Colonic mucosa (tissue), 4 donors: ENCODE measurements at regions not wholly inside any gene's neighbourhood (a gene's known extent, or its start where the extent isn't known, plus 50 kb on each side); places are given as distances from the start of the nearest gene placed in this dataset.

Experiments used
- DNase-seq: peaks from one replicate; pipeline ENCODE4 v3.0.0-alpha.2; 2020
- H3K27ac ChIP-seq: fragments of 200-600 bp; one replicate; pipeline ENCODE4 v1.8.0; 2021
- H3K27me3 ChIP-seq: fragments of 200-600 bp; one replicate; pipeline ENCODE4 v1.8.0; 2021
- H3K36me3 ChIP-seq: fragments of 200-600 bp; one replicate; pipeline ENCODE4 v1.8.0; 2021
- H3K4me1 ChIP-seq: fragments of 200-600 bp; one replicate; pipeline ENCODE4 v1.8.0; 2021; ENCODE audit warnings: mild to moderate bottlenecking
- H3K4me3 ChIP-seq: fragments of 200-600 bp; one replicate; pipeline ENCODE4 v1.8.0; 2021
- H3K9ac ChIP-seq, 2 donors: one replicate each; pipeline ENCODE4 v1.7.0; 2013; ENCODE audit warnings: control low read depth in 2 of 2, low read depth in 2 of 2, low read length in 2 of 2
- H3K9me3 ChIP-seq: fragments of 200-600 bp; one replicate; pipeline ENCODE4 v1.8.0; 2021
- intact Hi-C: fragments of 100-400 bp; cut with DNase I; formaldehyde crosslinking; loops from one replicate; pipeline ENCODE4 v1.14.1; 2022
- TF ChIP-seq, protein P1 (sequence below): fragments of 200-600 bp; IDR thresholded peaks from one replicate; pipeline ENCODE4 v1.8.0; 2022; ENCODE audit warnings: antibody characterized with exemption, mild to moderate bottlenecking
- donor health status: healthy.
- donor health status: DM: no; HTN: no; CAD: no.
- donor health status: DM: no; HTN: no; CAD: no.

- intact Hi-C loops, result no loop called here
- no peak for DNase-seq
These were observed 91.2 kb upstream of the TSHZ2 start for GRCh38 chr20:52880997-52881396.

GRCh38 chr20:52880259-52880658, 91.9 kb upstream of the TSHZ2 start:
- Histone ChIP-seq H3K9ac (no peak overlapping the region), H3K27me3 (no peaks in the 10 kb centered on the region), H3K4me1 (no peaks in the 10 kb centered on the region), H3K4me3 (no peak overlapping the region), H3K36me3 (no peaks in the 10 kb centered on the region), H3K9me3 (no peaks in the 10 kb centered on the region), H3K27ac (no peak overlapping the region)
- TF ChIP-seq, protein P1, sequence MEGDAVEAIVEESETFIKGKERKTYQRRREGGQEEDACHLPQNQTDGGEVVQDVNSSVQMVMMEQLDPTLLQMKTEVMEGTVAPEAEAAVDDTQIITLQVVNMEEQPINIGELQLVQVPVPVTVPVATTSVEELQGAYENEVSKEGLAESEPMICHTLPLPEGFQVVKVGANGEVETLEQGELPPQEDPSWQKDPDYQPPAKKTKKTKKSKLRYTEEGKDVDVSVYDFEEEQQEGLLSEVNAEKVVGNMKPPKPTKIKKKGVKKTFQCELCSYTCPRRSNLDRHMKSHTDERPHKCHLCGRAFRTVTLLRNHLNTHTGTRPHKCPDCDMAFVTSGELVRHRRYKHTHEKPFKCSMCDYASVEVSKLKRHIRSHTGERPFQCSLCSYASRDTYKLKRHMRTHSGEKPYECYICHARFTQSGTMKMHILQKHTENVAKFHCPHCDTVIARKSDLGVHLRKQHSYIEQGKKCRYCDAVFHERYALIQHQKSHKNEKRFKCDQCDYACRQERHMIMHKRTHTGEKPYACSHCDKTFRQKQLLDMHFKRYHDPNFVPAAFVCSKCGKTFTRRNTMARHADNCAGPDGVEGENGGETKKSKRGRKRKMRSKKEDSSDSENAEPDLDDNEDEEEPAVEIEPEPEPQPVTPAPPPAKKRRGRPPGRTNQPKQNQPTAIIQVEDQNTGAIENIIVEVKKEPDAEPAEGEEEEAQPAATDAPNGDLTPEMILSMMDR, result no peak
- intact Hi-C loops, result no loop called here
- no peak for DNase-seq

More at GRCh38 chr20:52880997-52881396, 91.2 kb upstream of the TSHZ2 start:
- Histone ChIP-seq H3K27ac (no peak overlapping the region), H3K27me3 (no peaks in the 10 kb centered on the region), H3K9ac (no peak overlapping the region), H3K4me1 (no peaks in the 10 kb centered on the region), H3K4me3 (no peak overlapping the region), H3K9me3 (no peaks in the 10 kb centered on the region), H3K36me3 (no peaks in the 10 kb centered on the region)
- TF ChIP-seq, protein P1, result no peak

DNA sequence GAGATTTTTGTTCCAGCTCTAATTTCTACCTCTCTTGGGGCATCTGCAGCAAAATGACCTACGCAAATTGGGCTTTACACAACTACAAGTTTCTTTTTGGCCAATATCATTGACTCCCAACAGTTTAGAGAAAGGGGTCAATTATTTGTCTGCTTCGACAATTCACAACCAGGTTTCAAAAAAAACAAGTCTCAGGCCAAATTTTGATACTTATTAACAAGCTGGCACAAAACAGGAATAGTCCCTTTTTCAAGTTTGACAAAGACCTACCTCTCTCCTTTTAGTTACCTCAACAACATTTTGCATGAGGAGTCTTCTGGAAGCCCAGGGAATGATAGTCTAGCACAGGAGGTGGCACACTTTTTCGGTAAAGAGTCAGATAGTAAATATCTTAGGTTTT, 97.9 kb upstream of the TSHZ2 start:
- no peaks in the 10 kb centered on the region for H3K27me3 ChIP-seq
- H3K9me3 ChIP-seq, result no peaks in the 10 kb centered on the region
- TF ChIP-seq, protein P1, result no peak
- no peak overlapping the region for H3K27ac ChIP-seq
- intact Hi-C loops, result no loop called here
- no peaks in the 10 kb centered on the region for H3K4me1 ChIP-seq
- no peak overlapping the region for H3K4me3 ChIP-seq
- no peak for DNase-seq
- H3K9ac ChIP-seq, result no peak overlapping the region
- no peaks in the 10 kb centered on the region for H3K36me3 ChIP-seq

DNA sequence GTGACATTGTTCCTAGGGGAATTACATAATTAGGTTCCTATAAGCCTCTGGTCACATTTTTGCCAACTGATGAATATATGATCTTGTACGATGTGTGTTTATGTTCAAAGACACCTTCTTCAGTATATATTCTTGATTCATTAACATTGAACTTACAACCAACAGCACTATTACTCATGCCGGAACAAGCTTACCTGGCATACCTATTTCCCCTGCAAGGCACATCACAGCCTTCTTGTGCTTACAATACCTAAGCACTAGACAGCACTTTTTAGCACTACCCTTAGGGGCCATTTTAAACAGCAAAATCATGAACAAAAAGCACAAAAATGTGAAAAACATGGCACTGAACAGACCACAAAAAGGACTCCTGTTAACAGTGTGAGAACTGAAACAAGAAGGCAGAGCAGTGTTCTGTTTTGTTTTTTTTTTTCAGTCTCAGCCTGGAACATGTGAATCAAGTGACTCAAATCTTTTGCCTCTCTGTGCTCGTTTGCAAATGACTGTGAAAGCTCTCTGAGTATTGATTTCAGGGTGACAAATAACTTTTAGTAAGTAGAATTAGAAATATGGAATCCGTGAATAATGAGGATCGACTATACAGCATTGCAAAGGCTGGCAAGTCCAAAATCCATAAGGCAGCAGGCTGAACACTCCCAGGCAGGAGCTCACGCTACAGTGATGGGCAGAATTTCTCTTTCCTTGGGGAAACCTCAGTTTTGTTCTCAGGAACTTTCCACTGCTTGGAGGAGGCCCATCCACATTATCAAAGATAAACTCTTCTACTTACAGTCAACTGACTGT, 102.3 kb upstream of the TSHZ2 start:
- Histone ChIP-seq H3K27ac (no peak overlapping the region), H3K27me3 (no peaks in the 10 kb centered on the region), H3K4me3 (no peak overlapping the region), H3K9ac (no peak overlapping the region), H3K4me1 (no peaks in the 10 kb centered on the region), H3K9me3 (no peaks in the 10 kb centered on the region), H3K36me3 (no peaks in the 10 kb centered on the region)
- DNase-seq, result no peak
- TF ChIP-seq, protein P1, result no peak
- intact Hi-C loops, result no loop called here

GRCh38 chr20:52869276-52869675, 102.9 kb upstream of the TSHZ2 start:
- H3K36me3 ChIP-seq, result no peaks in the 10 kb centered on the region
- H3K27ac ChIP-seq, result no peak overlapping the region
- H3K9me3 ChIP-seq, result no peaks in the 10 kb centered on the region
- H3K4me1 ChIP-seq, result no peaks in the 10 kb centered on the region
- no peak overlapping the region for H3K9ac ChIP-seq
- no peak for DNase-seq
- intact Hi-C loops, result no loop called here
- H3K4me3 ChIP-seq, result no peak overlapping the region
- no peaks in the 10 kb centered on the region for H3K27me3 ChIP-seq
- TF ChIP-seq, protein P1, result no peak
